ENCODE measurements at regions not wholly inside any gene's neighbourhood (a gene's known extent, or its start where the extent isn't known, plus 50 kb on each side); places are given as distances from the start of the nearest gene placed in this dataset.

- Mint-ChIP-seq H3K4me3 (no peak overlapping the region), H3K4me1 (peaks cover 9% of the 10 kb centered on the region)
Measured at GRCh38 chr6:155647354-155647753, 191.7 kb upstream of the NOX3 start.

GRCh38 chr6:155646443-155646842, 190.8 kb upstream of the NOX3 start:
- no peaks in the 10 kb centered on the region for H3K27me3 Mint-ChIP-seq (ENCODE audit: low read depth)
- no peak for TF ChIP-seq CTCF (IDR thresholded peaks at IDR 0.05; ENCODE audit: unreplicated experiment in 3 of 3)
- H3K4me3 Mint-ChIP-seq, result no peak overlapping the region
- peak overlapping the region in 1 of 3 experiments; percentile 26 for H3K27ac Mint-ChIP-seq
- peaks cover 9% of the 10 kb centered on the region for H3K4me1 Mint-ChIP-seq
- H3K9me3 Mint-ChIP-seq, result peaks cover 9% of the 10 kb centered on the region
- peaks cover 6% of the 10 kb centered on the region for H3K36me3 Mint-ChIP-seq (ENCODE audit: low read depth)

More at GRCh38 chr6:155647354-155647753, 191.7 kb upstream of the NOX3 start:
- no peak for TF ChIP-seq CTCF (IDR thresholded peaks at IDR 0.05; ENCODE audit: unreplicated experiment in 3 of 3)
- Mint-ChIP-seq H3K9me3 (peaks cover 6% of the 10 kb centered on the region), H3K36me3 (ENCODE audit: low read depth) (peaks cover 5% of the 10 kb centered on the region), H3K27ac (peak overlapping the region in 2 of 3 experiments; percentile 4 to 42), H3K27me3 (ENCODE audit: low read depth) (no peaks in the 10 kb centered on the region)

- Mint-ChIP-seq H3K4me3 (no peak overlapping the region), H3K27ac (no peak overlapping the region), H3K27me3 (ENCODE audit: low read depth) (no peaks in the 10 kb centered on the region), H3K9me3 (peaks cover 17% of the 10 kb centered on the region), H3K4me1 (peaks cover 9% of the 10 kb centered on the region), H3K36me3 (ENCODE audit: low read depth) (peaks cover 6% of the 10 kb centered on the region)
- no peak for TF ChIP-seq CTCF (IDR thresholded peaks at IDR 0.05; ENCODE audit: unreplicated experiment in 3 of 3)
Measured at GRCh38 chr6:155645325-155645724, 189.7 kb upstream of the NOX3 start.

- Mint-ChIP-seq H3K27ac (no peak overlapping the region), H3K4me3 (no peak overlapping the region), H3K36me3 (ENCODE audit: low read depth) (peaks cover 6% of the 10 kb centered on the region), H3K9me3 (peaks cover 22% of the 10 kb centered on the region), H3K4me1 (no peaks in the 10 kb centered on the region), H3K27me3 (ENCODE audit: low read depth) (no peaks in the 10 kb centered on the region)
- TF ChIP-seq CTCF (IDR thresholded peaks at IDR 0.05; ENCODE audit: unreplicated experiment in 3 of 3), result no peak
Measured at GRCh38 chr6:155641603-155642002, 186.0 kb upstream of the NOX3 start.

- H3K27ac Mint-ChIP-seq, result no peak overlapping the region
- H3K4me3 Mint-ChIP-seq, result no peak overlapping the region
- no peaks in the 10 kb centered on the region for H3K27me3 Mint-ChIP-seq (ENCODE audit: low read depth)
- H3K9me3 Mint-ChIP-seq, result peaks cover 22% of the 10 kb centered on the region
- TF ChIP-seq CTCF (IDR thresholded peaks at IDR 0.05; ENCODE audit: unreplicated experiment in 3 of 3), result no peak
- H3K4me1 Mint-ChIP-seq, result no peaks in the 10 kb centered on the region
- H3K36me3 Mint-ChIP-seq (ENCODE audit: low read depth), result peaks cover 6% of the 10 kb centered on the region
Measured at GRCh38 chr6:155638200-155638599, 182.6 kb upstream of the NOX3 start.

- Mint-ChIP-seq H3K4me3 (no peak overlapping the region), H3K4me1 (no peaks in the 10 kb centered on the region), H3K27me3 (ENCODE audit: low read depth) (no peaks in the 10 kb centered on the region), H3K27ac (no peak overlapping the region), H3K9me3 (peaks cover 4% of the 10 kb centered on the region), H3K36me3 (ENCODE audit: low read depth) (no peaks in the 10 kb centered on the region)
- TF ChIP-seq CTCF (IDR thresholded peaks at IDR 0.05; ENCODE audit: unreplicated experiment in 3 of 3), result no peak
Measured at GRCh38 chr6:155635416-155635815, 179.8 kb upstream of the NOX3 start.
